Retinal pigment epithelial cell (primary cell): ENCODE measurements at regions not wholly inside any gene's neighbourhood (a gene's known extent, or its start where the extent isn't known, plus 50 kb on each side); places are given as distances from the start of the nearest gene placed in this dataset.
A peak's percentile ranks its signal among the peaks of the same experiment; 100 is the strongest.

Source experiments
- DNase-seq: peaks from one replicate; pipeline ENCODE4 v3.0.0-alpha.2; 2010; ENCODE audit warnings: low read depth
- H3K4me3 ChIP-seq: 2 replicates; pipeline ENCODE4 v1.5.1; 2011; ENCODE audit warnings: mild to moderate bottlenecking, low read length, control low read depth, moderate library complexity
- CTCF ChIP-seq: conservative IDR thresholded peaks from 2 replicates; pipeline ENCODE4 v1.5.1; 2011; ENCODE audit warnings: low read depth, low read length, control low read depth, inconsistent platforms

GRCh38 chr3:10757821-10758130 is 58.3 kb upstream of the SLC6A11 start:
- no peak for TF ChIP-seq CTCF
- no peak overlapping the region for H3K4me3 ChIP-seq
- DNase-seq, result no peak

- TF ChIP-seq CTCF, result peak; percentile 71
- no peak overlapping the region for H3K4me3 ChIP-seq
- DNase-seq, result peak; percentile 35
Measured at GRCh38 chr3:10758304-10759037, 57.6 kb upstream of the SLC6A11 start.

- no peak overlapping the region for H3K4me3 ChIP-seq
- no peak for TF ChIP-seq CTCF
- no peak for DNase-seq
Measured at GRCh38 chr3:10759495-10759894, 56.5 kb upstream of the SLC6A11 start.

- H3K4me3 ChIP-seq, result no peak overlapping the region
- TF ChIP-seq CTCF, result no peak
- no peak for DNase-seq
Measured at GRCh38 chr3:10760199-10760598, 55.8 kb upstream of the SLC6A11 start.

- TF ChIP-seq CTCF, result no peak
- DNase-seq, result no peak
- no peak overlapping the region for H3K4me3 ChIP-seq
Measured at GRCh38 chr3:10761583-10761982, 54.4 kb upstream of the SLC6A11 start.

GRCh38 chr3:10762116-10762515 is 53.9 kb upstream of the SLC6A11 start:
- DNase-seq, result no peak
- no peak overlapping the region for H3K4me3 ChIP-seq
- no peak for TF ChIP-seq CTCF

GRCh38 chr3:10762611-10763247 is 53.3 kb upstream of the SLC6A11 start:
- no peak for DNase-seq
- no peak overlapping the region for H3K4me3 ChIP-seq
- TF ChIP-seq CTCF, result no peak
